ENCODE measurements at regions not wholly inside any gene's neighbourhood (a gene's known extent, or its start where the extent isn't known, plus 50 kb on each side); places are given as distances from the start of the nearest gene placed in this dataset.

DNA sequence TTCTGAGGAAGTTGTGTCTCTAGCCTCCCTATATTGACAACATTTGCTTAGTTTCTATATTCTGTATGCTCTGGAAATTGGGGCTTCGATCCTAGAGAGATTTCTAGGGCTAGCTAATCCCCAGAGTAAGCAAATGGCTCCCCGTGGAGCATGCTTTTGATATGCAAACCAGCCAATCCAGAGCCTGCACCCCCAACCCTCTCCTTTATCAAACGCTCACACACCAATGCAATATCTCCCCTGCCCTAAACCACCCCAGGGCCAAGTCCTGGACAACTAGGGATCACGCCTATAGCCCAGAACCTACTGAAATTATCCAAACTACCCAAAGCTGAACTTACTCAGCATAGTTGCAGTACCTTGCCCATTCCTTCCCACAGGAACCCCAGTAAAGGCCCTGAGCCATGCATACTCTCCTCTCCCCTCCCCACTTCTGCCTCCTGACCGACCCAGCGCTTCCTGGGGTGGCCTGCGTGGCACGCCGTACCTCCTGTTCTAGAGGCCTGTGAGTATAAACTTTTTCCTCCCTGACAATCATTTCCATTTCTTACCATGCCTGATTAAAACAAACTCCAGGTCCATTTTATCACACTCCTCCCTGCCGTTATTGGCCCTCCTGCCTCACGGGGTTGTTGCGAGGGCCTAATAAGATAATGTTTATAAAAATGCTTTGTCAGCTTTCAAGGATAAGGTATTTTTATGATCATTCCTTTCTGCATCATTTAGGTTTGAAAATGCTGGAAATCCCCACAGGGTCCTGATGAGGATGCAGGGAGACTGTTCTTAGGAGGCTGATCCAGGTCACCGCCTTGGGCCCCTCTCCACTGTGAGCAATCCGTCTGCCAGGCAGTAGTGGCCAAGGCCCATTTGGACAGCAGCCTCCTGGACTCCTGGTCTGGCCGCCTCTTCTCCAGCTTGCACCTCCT lies 102.7 kb downstream of the TENT5C start:
- Histone ChIP-seq H3K9me3 (no peaks in the 10 kb centered on the region), H3K4me1 (peaks cover 0 to 7% of the 10 kb centered on the region in 2 donors), H3K36me3 (no peaks in the 10 kb centered on the region), H3K27me3 (no peaks in the 10 kb centered on the region), H3K4me3 (no peak overlapping the region), H3K27ac (no peak overlapping the region)
- in situ Hi-C loops (cut with MboI; ENCODE audit: low sequenced_read_pairs in 4 of 4), result no loop called here
- intact Hi-C loops (cut with DNase I; ENCODE audit: low total_unique reads), result no loop called here
- ATAC-seq (no peak), DNase-seq (no peak)
- TF ChIP-seq CTCF (IDR thresholded peaks at IDR 0.05 in 4 of 5, conservative IDR thresholded peaks at IDR 0.05 in 1 of 5) (no peak), POLR2A (IDR thresholded peaks at IDR 0.05) (no peak)

GRCh38 chr1:117709249-117709691 lies 103.4 kb downstream of the TENT5C start:
- ATAC-seq (no peak), DNase-seq (no peak)
- TF ChIP-seq CTCF (IDR thresholded peaks at IDR 0.05 in 4 of 5, conservative IDR thresholded peaks at IDR 0.05 in 1 of 5), result no peak
- no peak for TF ChIP-seq POLR2A (IDR thresholded peaks at IDR 0.05)
- in situ Hi-C loops (cut with MboI; ENCODE audit: low sequenced_read_pairs in 4 of 4) (no loop called here), intact Hi-C loops (cut with DNase I; ENCODE audit: low total_unique reads) (no loop called here)
- H3K27ac ChIP-seq, result no peak overlapping the region
- H3K9me3 ChIP-seq, result no peaks in the 10 kb centered on the region
- peaks cover 0 to 12% of the 10 kb centered on the region in 2 donors for H3K4me1 ChIP-seq
- no peaks in the 10 kb centered on the region for H3K36me3 ChIP-seq
- no peak overlapping the region for H3K4me3 ChIP-seq
- H3K27me3 ChIP-seq, result no peaks in the 10 kb centered on the region

DNA sequence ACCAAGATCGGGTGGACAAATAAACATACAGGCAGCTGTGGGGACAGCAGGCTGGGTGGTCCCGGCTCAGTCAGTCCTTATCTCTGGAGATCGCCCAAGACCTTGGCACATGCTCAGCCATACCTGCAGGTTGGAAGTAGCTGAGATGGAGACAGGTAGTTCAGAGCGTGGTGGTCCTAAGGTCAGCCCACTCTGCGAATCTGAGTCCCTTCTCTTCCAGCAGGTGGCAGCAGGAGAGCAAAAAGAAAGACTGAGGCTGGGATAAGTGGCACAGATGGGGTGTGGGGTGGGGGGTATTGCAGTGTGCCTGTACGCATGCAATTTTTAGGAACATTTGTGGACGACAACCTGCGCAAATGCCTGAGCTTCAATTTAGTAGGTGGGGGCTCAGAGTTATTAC lies 104.9 kb downstream of the TENT5C start:
- in situ Hi-C loops (cut with MboI; ENCODE audit: low sequenced_read_pairs in 4 of 4), result no loop called here
- Histone ChIP-seq H3K4me1 (peaks cover 0 to 12% of the 10 kb centered on the region in 2 donors), H3K27ac (no peak overlapping the region), H3K9me3 (no peaks in the 10 kb centered on the region), H3K4me3 (no peak overlapping the region), H3K36me3 (no peaks in the 10 kb centered on the region), H3K27me3 (no peaks in the 10 kb centered on the region)
- TF ChIP-seq CTCF (IDR thresholded peaks at IDR 0.05 in 4 of 5, conservative IDR thresholded peaks at IDR 0.05 in 1 of 5) (peak in 1 of 5 experiments; percentile 19), POLR2A (IDR thresholded peaks at IDR 0.05) (no peak)
- intact Hi-C loops (cut with DNase I; ENCODE audit: low total_unique reads), result no loop called here
- ATAC-seq (no peak), DNase-seq (no peak)

GRCh38 chr1:117712621-117713020 lies 106.8 kb downstream of the TENT5C start:
- DNase-seq (no peak), ATAC-seq (no peak)
- no peak overlapping the region for H3K4me3 ChIP-seq
- no peaks in the 10 kb centered on the region for H3K36me3 ChIP-seq
- in situ Hi-C loops (cut with MboI; ENCODE audit: low sequenced_read_pairs in 4 of 4), result no loop called here
- H3K27ac ChIP-seq, result no peak overlapping the region
- intact Hi-C loops (cut with DNase I; ENCODE audit: low total_unique reads), result no loop called here
- no peaks in the 10 kb centered on the region for H3K27me3 ChIP-seq
- no peak for TF ChIP-seq CTCF (IDR thresholded peaks at IDR 0.05 in 4 of 5, conservative IDR thresholded peaks at IDR 0.05 in 1 of 5)
- TF ChIP-seq POLR2A (IDR thresholded peaks at IDR 0.05), result no peak
- no peaks in the 10 kb centered on the region for H3K9me3 ChIP-seq
- H3K4me1 ChIP-seq, result peaks cover 0 to 12% of the 10 kb centered on the region in 2 donors

Data from gastrocnemius medialis (tissue), 4 donors.